HG03280 (cell line): ENCODE measurements at regions not wholly inside any gene's neighbourhood (a gene's known extent, or its start where the extent isn't known, plus 50 kb on each side); places are given as distances from the start of the nearest gene placed in this dataset.

Source experiments
- ATAC-seq: cut with Tn5 transposase; IDR thresholded peaks from one replicate; pipeline ENCODE4 v1.9.1; 2021; ENCODE audit warnings: mild to moderate bottlenecking, moderate library complexity; ENCODE audit not compliant: unreplicated experiment

GRCh38 chr9:107208121-107208520 is 75.0 kb upstream of the RAD23B start:
- ATAC-seq = no peak

DNA sequence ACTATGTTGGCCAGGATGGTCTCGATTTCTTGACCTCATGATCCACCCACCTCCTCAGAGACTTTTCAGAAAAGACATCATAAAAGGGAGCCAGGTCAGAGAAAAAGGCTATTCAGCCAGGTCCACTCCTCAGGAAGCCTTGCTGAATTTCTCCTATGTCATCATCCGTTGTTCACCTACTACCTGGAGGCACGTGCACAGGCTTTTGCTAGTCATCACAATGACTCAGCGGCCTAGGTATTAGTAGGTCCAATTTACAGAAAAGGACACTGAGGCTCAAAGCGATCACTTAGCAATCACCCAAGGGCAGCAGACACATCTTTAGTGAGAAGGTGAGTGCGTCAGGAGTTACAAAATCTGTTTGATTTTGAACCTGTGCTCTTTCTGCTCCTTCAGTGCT is 72.3 kb upstream of the RAD23B start:
- ATAC-seq = no peak

GRCh38 chr9:107211284-107211923 is 71.7 kb upstream of the RAD23B start:
- ATAC-seq = no peak

- ATAC-seq = no peak
Observed at GRCh38 chr9:107212613-107213012, 70.5 kb upstream of the RAD23B start.

DNA sequence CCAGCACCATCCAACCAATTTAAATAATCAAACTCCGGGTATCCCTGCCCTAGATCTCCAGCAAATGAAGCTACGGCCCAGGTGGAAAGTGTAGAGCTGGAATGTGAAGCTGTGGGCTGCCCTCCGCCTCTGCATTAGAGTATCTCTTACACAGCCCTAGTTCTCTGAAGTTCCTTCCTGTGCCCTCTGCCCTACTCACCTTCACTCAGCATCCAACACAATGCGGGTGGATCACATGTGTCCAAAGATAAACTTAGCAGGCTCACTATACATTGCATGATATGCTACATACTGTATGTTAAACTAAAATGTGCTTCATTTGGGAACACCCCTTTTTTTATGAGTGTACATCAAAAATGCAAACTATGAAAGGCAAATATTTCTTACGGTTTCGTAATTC is 70.0 kb upstream of the RAD23B start:
- peak; percentile 19 for ATAC-seq

DNA sequence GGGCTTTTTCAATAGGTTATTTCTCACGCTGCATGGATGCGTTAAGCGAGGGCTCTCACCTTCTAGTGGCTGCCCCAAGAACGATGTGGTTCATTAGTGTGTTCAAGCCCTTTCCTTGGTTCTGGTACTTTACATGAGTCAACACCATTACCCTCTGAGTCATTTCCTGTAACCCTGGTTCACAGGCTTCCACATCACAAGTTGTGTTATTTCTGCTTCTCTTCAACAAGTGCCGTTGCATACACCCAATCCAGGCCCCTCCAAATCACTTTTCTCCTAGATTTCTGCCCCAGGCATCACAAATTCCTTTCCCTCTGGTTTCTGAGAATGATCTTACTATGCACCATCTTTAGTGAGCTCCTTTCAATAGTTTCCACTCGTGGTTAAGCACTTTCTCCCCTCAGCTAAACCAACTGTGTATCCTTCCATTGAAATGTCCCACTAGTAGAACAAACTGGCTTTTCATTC is 69.5 kb upstream of the RAD23B start:
- peak; percentile 95 for ATAC-seq

GRCh38 chr9:107214381-107214780 is 68.7 kb upstream of the RAD23B start:
- ATAC-seq = no peak

DNA sequence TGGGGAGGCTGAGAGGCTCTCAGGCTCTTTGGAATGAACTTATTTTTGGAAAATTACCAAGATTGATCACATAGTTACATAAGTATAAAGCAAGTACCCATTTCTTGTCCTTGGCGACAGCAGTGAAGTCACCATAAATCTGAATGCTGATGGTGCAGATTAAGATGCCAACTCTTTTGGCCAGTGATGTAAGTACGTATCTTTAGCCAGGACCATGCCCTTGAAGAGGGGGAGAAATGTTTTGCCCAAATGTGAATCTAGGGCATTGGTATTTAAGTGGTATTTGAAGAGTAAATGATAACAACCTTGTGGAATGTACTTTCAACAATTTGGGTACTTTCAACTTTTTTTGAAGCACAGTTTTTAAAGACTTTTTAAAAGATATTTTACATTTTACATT is 68.2 kb upstream of the RAD23B start:
- no peak for ATAC-seq

DNA sequence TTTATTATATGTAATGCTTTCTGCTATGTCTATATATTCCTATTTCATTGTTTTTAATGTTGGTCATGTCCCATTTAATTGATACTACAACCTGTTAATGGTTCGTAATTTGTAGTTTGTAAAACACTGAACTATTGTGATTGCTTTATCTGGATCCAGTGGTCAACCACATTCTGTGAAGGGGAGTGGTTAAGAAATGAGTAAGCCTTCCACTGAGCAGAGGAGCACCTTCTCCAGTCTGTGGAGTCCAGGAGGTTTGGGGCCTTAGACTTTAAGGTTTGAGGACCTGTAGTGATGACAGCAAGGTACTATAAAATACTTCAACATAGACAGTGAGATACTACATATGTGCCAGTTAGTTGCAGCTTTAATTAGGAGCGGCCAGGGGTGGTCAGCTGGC is 67.7 kb upstream of the RAD23B start:
- no peak for ATAC-seq

DNA sequence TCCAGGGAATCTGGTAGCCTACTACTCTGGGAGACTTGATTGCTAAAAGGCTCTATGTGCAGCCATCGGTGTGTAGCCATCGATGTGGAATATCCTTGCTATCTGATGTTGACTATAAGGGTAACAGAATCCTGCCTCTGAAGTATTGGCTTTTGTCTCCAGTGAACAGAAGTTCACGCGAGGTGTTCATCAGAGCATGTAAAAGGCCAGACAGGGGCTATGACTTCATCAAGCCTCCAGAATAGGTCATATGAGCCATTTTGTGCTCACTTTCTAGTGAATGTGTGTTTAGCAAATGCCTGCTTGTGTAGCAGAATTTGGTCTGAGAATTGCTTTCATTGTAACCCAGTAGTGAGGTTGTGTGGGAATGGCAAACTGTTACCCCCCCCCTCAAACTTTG is 66.8 kb upstream of the RAD23B start:
- ATAC-seq = no peak

DNA sequence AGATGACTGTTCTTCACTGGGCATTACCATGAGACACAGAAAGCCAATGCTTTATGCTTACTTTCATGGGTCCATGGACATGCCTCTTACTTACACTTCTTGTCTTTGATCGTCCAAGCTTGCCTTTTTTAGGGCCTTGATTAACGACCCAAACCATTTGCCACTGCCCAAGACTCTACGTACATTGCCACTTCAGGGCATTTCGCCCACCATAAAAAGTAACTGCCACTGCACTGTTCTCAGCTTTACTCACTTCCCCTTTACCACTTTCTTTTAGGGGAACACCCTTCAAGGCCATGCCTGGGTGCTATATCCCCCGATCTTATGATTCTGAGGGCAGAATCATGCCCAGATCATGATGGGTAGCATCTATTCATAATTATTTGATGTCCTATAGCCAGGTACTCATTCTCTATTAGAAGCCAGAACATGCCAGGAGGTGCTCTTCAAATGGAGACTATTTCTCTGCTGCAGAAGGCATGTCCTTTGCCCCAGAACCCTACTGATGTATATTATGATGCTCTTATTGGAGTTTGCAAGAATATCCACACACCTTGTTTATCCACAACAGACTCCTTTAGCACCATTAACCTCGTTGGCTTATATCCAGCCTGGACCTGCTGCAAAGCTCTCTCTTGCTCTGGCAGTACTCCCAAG is 64.1 kb upstream of the RAD23B start:
- ATAC-seq = peak; percentile 68

GRCh38 chr9:107219486-107220077 is 63.5 kb upstream of the RAD23B start:
- ATAC-seq = no peak

DNA sequence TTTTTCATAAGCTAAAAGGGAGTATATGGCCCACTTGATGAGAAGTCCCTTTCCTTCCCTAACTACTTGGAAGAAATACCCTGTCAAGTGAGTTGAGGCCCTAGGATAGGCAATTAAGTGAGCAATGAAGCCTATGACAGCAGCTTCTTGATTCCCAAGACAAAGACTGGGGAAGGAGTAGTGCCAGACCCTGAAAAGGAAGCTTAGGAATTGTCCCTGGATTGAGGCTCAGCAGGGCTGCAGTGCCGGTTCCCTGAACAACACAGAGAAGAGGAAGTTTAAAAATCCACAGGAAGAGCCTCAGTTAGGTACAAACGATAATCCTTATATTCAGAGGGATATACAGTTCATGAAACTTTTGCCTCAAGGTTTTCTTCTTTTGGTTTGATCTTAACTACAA is 61.8 kb upstream of the RAD23B start:
- ATAC-seq = no peak

GRCh38 chr9:107222020-107222522 is 61.0 kb upstream of the RAD23B start:
- no peak for ATAC-seq

GRCh38 chr9:107223381-107223780 is 59.7 kb upstream of the RAD23B start:
- ATAC-seq = no peak

- no peak for ATAC-seq
Observed at GRCh38 chr9:107224252-107224651, 58.8 kb upstream of the RAD23B start.

GRCh38 chr9:107226421-107226820 is 56.7 kb upstream of the RAD23B start:
- no peak for ATAC-seq

GRCh38 chr9:107227774-107228173 is 55.3 kb upstream of the RAD23B start:
- no peak for ATAC-seq

- ATAC-seq = no peak
Observed at GRCh38 chr9:107228496-107229039, 54.5 kb upstream of the RAD23B start.

- no peak for ATAC-seq
Observed at GRCh38 chr9:107229241-107229741, 53.8 kb upstream of the RAD23B start.
